NCI-H524 treated with DMSO at 0.1 percent for 48 hours (cell line): ENCODE measurements at regions not wholly inside any gene's neighbourhood (a gene's known extent, or its start where the extent isn't known, plus 50 kb on each side); places are given as distances from the start of the nearest gene placed in this dataset.
"Not testable (repeated sequence)": the region's sequence is repeated elsewhere in the genome, so short reads cannot be mapped to it uniquely, and the experiment has no call there.

ENCODE experiments used
- DNase-seq: peaks from one replicate; lab custom pipeline; 2025; lab: John Stamatoyannopoulos, UW

DNA sequence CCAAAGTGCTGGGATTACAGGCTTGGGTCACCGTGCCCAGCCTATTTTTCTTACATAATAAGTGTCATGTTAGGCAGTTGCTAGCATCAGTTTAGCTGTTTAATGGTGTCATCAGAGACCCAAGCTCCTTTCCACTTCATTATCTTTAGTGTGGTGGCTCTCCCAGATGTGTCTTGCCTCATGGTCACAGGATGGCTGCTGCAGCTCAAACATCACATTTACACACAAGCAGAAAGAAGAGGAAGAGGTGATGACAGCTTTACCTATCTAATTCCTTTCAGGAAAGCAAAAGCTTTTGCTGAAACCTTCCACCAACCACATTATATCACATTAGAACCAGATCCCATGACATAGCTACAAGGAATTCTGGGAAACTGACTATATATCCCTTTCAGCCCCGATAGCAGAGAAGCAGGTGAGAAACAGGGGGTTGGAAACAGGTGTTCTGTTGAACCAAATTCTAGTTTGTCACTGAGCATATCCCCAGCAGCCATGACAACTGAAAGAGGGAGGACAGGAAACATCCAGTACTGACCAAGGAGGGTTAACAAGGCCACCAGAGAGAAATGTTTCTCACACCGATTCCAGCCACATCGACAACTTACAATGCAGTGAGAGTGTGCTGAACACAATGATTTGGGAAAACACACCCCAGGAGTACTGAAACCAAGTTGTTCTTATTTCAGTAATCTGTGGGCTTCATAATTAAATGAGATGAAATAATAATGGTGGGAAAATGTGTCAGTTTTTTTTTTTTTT lies 617.0 kb downstream of the UQCRFS1 start:
- DNase-seq = no peak

DNA sequence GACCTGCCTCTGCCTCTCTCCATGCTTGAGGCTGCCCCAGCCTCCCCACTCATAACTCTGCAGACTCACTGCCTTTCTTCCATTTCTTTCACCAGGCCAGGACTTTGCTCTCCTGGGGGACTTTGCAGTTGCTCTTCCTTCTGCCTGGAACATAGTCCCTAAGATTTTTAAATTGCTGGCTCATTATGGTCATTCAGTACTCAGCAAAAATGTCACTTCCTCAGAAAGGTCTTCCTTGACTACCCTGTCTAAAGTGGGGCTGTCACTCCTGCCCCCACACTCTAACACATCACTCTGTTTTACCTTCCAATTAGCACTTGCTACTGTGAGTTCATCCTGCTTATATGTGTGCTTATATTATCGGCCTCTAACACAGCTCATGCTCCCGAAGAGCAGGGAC lies 618.2 kb downstream of the UQCRFS1 start:
- DNase-seq = no peak

DNA sequence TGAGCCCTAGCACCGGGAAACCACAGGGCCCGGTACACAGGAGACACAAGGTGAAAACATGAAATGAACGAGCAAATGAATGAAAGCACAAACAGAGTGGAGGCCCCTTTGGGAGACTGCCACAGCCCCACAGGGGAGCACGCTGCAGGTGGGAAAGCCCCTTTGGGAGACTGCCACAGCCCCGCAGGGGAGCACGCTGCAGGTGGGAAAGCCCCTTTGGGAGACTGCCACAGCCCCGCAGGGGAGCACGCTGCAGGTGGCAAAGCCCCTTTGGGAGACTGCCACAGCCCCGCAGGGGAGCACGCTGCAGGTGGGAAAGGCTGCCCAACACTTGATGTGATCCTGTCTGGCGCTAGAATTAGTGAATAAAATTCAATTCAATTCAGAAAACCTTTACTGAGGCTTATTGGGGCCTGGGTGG lies 623.0 kb downstream of the UQCRFS1 start:
- DNase-seq = not testable (repeated sequence)

DNA sequence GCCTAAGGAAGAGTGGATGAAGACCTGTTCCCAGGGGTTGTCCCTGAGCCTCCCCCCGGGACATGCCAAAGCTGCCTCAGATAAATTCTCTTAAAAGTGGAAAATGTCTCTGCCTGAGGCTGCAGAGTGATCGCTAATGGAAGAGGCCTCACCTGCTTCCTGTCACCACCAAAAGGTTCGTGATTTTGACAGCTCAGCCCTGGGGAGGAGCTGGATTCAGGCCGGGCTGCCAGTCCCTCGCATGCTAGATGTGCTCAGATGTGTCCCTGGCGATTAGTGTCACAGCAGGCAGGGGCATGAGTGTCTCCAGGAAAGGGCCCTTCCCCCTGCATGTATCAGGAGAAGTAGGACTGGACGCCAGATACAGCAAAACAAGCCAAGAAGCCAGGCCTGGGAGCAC lies 626.5 kb downstream of the UQCRFS1 start:
- no peak for DNase-seq

DNA sequence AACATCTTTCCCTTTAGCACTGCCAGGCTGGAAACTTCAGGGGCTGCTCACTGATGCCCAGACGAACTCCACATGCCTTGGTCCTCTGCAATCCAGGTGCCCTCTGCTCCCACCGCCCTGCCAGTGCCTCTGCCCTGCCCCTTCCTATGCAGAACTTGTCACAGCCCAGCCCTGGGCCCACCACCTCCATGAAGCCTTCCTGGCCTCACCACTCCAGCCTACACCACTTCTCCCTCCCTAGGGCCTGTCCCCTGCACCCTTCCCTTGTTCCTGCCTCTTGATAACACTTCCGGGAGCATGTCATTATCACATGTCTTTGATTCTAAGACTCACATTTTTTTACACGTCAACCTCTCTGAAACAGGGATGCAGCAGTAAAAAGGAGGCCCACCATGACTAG lies 627.2 kb downstream of the UQCRFS1 start:
- no peak for DNase-seq

DNA sequence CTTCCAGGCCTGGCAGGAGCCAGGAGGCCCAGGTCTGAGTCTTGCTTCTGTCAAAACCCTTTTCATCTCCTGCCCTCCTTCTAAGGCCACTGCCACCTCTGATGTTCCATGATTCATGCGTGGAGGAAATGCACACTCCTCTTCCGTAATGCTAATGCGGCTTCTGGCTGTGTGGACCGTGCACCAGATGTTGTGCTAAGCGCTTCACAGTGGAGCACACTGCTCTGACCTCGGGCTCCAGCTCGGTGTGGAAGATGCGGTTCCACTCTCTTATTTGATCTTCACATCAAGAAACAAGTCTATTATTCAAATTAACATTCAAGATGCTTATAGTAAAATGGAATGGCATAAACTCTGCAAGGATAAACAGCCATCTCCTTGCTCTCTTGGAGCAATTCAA lies 629.2 kb downstream of the UQCRFS1 start:
- DNase-seq = no peak

DNA sequence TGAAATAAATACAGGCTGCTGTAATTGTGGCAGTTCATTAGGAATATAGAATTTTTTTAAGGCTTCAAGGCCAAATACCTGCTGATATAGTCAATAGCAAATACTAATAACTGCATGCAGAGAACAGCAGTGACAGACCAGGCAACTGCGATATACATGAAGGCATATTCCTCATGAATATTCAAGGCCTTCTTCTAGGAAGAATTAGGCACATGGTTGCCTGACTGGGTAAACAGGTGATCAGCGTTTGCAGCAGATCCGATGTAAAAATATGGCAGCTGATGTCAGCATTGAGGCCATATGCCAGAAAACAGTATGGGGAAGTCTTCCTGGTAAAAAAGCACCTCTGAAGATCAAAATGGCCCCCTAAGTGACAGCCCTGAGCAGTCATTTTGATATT lies 629.7 kb downstream of the UQCRFS1 start:
- no peak for DNase-seq

DNA sequence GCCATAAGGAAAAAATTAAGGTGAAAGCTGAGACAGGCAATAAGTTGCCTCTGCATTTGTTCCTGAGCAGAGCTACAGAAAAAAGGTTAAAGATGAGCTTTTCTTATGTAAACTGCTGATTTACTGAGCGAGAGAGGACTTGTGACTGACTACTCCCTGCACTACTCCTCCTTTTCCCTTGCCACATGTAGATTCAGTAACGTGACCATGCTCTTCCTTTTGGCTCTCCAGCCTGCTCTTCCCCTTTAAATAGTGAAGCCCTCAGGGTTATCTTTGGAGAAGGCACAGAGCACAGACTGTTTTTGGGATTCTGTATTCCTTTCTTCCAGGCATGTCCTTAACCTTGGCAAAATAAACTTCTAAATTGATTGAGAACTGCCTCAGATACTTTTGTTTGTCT lies 630.2 kb downstream of the UQCRFS1 start:
- DNase-seq = no peak

DNA sequence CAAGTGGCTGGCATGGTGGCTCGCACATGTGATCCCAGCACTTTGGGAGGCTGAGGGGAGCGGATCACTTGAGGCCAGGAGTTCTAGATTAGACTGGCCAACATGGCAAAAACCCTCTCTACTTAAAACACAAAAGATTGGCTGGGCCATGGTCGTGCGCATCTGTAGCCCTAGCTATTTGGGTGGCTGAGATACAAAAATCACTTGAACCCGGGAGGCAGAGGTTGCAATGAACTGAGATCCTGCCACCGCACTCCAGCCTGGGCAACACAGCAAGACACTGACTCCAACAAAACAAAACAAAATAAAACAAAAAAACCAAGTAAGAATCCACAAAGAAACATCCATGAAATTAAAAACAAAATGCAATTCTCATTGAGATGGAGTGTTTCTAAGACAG lies 630.6 kb downstream of the UQCRFS1 start:
- DNase-seq = no peak

DNA sequence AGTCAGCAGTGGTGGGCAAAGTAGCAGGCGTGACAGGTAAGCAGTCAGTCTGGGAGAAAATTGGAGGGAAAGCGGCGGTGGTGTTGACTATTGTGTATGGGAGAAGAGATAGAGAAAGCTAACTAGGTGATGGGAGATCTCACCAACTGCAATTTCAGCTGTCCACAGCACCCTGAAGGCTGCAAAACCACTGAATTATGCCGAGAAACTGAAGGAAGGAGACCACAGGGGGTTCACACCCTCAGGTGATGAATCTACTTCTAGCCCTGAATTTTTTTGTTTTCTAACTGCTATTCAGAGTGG lies 631.5 kb downstream of the UQCRFS1 start:
- no peak for DNase-seq

DNA sequence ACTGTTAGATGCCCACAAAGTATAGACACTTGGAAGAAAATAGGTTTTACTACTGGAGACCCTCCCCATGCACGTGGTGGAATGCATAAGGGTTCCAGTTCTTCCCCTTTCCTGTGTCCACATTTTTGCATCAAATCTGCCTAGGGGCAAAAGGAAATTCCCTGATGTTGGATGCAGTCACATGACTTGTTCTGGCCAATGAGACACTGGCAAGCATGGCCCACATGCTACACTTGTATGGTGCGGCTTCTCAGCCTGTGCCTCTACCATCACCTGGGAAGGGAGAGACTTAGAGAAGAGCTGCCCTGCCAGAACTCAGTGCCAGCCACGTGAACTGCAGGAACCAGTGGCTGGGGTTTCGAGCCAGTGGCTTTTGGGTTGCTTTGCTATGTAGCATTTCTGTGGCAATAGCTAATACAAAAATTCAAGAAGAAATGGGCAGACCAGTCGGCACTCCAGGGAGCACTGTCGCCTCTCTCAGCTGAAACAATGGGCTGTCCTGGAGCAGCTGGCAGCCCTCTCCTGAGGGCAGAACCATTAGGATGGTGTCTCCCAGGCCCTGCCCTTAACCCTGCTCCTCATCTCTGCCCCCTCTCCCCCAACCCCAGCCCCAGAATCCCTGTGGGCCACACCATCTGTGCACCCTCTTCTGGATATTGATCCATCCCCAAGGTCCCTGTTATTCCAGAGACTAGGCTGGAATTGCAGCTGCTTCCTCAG lies 634.0 kb downstream of the UQCRFS1 start:
- DNase-seq = no peak

DNA sequence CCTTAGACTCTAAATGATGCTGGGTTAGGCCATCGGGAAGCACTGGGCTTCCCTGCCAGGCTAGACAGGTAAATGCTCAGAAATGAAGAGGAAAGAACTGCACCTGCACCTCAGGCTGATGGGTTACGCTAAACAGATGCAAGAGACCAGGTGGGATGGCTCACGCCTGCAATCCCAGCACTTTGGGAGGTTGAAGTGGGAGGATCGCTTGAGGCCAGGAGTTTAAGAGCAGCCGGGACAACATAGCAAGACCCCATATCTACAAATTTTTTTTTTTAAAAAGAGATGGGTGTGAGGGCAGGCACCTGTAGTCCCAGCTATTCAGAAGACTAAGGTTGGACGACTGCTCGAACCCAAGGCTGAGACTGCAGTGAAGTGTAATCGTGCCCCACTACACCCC lies 634.7 kb downstream of the UQCRFS1 start:
- no peak for DNase-seq

DNA sequence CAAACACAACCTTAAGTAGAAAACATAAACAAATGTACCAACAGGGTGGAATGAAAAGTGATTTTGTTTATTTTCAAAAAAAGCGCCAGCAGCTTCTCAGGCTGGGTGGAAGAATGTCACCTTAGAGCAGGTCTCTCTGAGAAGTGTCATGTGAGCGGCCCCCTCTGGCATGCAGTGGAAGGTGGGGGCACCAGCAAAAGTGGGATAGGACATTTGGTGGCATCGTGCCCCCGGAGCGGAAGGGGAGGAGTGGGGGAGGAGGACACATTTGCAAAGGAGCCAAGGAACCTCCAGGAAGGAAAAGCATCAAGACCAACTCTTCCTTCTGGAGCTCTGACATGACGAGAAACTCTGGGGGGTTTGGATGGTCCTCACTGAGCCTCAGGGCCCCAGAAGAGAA lies 635.3 kb downstream of the UQCRFS1 start:
- DNase-seq = no peak

DNA sequence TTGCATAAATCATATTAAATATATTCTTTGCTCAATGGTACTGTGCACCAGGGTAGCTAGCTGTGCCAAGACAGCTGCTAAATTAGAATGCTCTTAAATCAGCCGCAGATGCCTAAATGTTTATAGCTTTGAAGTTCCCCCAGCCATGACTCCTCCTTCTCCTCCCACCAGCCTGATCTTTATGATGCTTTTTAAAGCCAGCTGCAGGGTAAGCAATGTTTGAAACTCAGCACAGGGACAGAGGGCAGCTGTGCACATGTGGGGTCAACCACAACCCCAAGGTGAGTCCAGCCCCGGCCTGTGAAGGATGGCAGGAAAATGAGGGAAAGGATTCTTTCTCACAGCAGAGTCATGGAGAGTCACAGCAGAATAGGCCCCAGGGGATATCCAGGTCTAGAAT lies 635.7 kb downstream of the UQCRFS1 start:
- no peak for DNase-seq

DNA sequence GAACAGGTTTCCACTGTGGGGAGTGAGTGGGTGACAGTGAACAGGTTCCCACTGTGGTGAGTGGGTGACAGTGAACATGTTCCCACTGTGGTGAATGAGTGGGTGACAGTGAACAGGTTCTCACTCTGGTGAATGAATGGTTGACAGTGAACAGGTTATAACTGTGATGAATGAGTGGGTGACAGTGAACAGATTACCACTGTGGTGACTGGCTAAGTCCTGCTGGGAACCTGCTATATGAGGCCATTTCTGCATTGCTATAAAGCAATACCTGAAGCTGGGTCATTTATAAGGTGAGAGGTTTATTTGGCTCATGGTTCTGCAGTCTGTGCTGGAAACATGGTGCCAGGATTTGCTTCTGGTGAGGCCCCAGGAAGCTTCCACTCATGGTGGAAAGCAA lies 637.1 kb downstream of the UQCRFS1 start:
- DNase-seq = no peak

DNA sequence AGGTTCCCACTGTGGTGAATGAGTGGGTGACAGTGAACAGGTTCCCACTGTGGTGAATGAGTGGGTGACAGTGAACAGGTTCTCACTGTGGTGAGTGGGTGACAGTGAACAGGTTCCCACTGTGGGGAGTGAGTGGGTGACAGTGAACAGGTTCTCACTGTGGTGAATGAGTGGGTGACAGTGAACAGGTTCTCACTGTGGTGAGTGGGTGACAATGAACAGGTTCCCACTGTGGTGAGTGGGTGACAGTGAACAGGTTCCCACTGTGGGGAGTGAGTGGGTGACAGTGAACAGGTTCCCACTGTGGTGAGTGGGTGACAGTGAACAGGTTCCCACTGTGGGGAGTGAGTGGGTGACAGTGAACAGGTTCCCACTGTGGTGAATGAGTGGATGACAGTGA lies 637.6 kb downstream of the UQCRFS1 start:
- not testable (repeated sequence) for DNase-seq

DNA sequence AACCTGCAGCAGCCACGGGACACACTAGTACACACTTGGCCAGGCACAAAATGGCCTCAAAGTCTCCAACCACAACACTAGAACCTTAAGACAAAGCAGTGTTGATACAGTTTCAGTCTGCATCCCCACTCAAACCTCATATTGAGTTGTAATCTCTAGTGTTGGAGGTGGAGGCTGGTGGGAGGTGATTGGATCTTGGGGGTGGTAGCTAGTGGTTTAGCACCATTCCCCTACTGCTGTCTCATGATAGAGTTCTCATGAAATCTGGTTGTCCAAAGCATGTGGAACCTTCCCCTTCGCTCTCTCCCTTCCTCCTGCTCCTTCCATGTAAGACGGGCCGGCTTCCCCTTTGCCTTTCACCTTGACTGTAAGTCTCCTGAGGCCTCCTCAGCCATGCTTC lies 638.7 kb downstream of the UQCRFS1 start:
- no peak for DNase-seq

DNA sequence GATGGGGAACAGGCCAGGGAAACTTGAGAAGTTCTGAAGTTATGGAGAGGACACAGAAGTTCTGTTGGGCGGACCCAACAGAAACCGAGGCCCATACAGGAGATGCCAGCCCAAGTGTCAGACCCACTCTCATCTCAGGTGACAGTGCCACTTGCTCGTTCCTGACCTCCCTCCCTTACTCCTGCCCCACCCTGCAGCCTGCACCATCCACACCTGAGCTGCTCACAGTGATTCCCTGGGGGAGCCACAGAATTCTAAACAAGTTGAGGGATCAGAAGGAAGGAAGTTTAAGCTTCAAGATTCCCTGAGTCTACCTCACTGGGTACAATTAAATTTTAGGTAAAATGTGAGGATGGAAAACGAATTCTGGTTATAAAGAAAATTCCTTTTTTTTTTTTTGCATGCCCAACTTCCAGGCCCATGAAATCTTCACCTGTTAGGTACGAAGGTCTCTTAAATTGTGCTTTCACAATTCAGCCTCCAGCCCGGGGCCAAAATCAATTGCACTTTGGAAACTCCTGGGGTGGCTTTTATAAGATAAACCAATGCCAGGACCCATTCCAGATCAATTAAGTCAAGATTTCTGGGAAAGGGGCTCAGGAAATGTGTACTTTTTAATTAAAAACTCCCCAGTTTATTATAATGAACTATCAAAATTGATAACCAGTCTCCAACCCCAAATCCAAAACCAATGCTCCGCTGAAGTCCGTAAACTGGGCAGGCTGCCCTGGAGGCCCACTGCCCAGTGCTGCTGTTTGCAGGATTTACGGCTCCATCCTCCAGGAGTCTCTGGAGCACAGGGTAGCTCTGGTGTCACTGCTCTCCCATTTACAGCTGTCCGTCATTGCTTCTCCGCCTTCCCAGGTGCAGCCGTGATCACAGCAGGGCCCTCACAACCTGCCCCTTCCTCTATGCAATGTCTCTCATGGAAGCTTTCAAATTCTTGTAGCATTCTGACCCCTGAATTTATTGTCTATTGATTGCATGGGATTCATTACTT lies 643.5 kb downstream of the UQCRFS1 start:
- DNase-seq = no peak

DNA sequence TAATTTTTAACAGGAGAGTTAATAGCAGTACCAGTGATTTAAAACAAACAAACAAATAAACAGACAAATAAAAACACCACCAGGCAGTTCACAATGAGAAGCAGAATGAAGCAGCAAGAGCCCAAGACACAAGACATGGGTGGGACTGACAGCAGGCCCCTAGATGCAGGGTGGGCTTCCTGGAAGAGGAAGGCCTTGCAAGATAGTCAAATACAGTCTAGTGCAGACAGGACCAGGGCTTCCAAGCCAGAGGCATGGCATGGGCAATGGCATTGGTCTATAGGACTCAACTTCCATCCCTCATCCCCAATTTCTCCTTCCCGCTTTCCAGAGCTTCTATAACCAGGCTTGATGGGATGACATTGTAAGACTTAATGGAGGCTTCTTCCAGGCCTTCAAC lies 645.1 kb downstream of the UQCRFS1 start:
- no peak for DNase-seq

DNA sequence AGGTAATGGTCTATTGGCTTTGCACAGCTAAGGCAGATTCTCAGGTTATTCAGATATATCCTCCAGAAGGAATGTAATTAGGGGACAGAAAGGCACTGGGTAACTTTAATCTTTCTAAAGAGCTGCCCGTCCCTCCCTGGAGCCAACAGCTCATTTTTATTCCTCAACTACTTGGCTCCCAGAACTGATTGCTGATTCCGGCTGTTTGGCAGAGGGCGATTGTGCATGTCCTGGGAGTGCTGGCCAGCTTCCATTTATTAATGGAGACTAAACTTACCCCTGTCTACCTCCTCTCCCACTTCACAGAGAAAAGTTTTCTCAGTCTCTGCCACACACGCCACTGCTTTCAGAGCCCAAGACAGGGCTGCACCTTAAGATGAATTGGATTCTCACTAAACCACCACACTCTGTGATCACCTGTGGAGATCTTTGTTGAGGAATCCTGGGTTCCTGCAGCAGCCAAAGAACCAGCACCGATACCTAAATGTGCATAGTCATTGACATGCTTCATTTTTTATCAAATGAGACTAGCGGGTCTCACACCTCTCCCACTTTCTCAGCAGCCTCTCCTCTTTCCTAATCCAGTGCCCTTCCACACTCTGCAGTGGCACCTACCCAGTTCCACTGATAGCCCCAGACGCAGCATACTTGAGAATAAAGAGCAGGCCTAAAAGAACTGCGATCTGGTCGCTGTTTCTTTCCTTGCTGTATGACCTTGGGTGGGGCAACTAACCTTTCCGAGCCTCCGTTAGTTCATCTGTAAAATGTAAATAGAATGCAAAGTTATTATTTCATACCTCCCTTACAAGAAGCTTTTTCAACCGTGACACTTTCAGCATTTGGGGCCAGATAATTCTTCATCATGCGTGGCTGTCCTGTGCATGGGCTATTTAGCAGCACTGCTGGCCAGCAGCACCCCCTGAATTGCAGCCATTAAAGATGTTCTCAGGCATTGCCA lies 648.7 kb downstream of the UQCRFS1 start:
- no peak for DNase-seq

DNA sequence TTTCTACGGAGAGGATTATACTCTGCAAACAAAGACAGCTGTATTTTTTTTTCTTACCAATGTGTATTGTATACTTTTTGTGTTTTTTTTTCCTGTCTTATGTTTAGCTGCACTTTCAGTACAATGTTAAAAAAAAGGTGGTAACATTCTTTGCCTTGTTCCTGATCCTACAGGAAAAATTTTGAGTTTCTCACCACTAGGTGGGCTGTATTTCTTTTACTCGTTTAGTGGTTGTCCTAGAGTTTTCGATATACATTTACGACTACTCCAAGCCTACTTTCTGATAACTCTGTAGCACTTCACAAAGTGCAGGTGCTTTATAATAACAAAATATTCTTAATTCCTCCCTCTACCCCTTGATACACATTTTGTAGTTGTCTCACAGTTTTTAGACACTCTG lies 652.2 kb downstream of the UQCRFS1 start:
- no peak for DNase-seq

DNA sequence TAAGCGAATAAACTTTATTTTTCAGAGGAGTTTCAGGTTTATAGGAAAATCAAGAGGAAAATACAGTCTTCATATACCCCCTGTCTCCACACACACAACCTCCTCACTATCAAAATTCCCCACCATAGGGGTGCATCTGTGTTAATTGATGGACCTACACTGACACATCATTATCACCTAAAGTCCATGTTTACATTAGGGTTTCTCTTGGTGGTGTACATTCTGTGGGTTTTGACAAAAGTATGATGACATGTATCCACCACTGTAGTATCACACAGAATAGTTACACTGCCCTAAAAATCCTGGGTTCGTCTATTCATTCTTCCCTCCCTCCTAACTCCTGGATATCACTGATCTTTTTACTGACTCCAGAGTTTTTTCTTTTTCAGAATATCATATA lies 654.2 kb downstream of the UQCRFS1 start:
- DNase-seq = no peak
